ENCODE measurements at regions not wholly inside any gene's neighbourhood (a gene's known extent, or its start where the extent isn't known, plus 50 kb on each side); places are given as distances from the start of the nearest gene placed in this dataset.

GRCh38 chr14:87084908-87085307, 908.1 kb downstream of the GALC start:
- no peak for DNase-seq

GRCh38 chr14:87082917-87083316, 910.1 kb downstream of the GALC start:
- DNase-seq: no peak

- DNase-seq: peak in 1 of 2 experiments; percentile 18
These were observed 912.0 kb downstream of the GALC start for GRCh38 chr14:87081004-87081403.

- DNase-seq: no peak
These were observed 912.8 kb downstream of the GALC start for GRCh38 chr14:87080146-87080545.

- DNase-seq: peak; percentile 13 to 77
These were observed 913.6 kb downstream of the GALC start for GRCh38 chr14:87079416-87079815.

- DNase-seq: no peak
These were observed 916.1 kb downstream of the GALC start for GRCh38 chr14:87076922-87077321.

- DNase-seq: no peak
These were observed 916.8 kb downstream of the GALC start for GRCh38 chr14:87076146-87076545.

- no peak for DNase-seq
These were observed 919.0 kb downstream of the GALC start for GRCh38 chr14:87073880-87074570.

- no peak for DNase-seq
These were observed 925.4 kb downstream of the GALC start for GRCh38 chr14:87067591-87067990.

GRCh38 chr14:87067061-87067460, 925.9 kb downstream of the GALC start:
- no peak for DNase-seq

GRCh38 chr14:87066221-87066817, 926.7 kb downstream of the GALC start:
- DNase-seq: peak in 1 of 2 experiments; percentile 32

- no peak for DNase-seq
These were observed 927.6 kb downstream of the GALC start for GRCh38 chr14:87065366-87065765.

GRCh38 chr14:87063181-87063580, 929.8 kb downstream of the GALC start:
- DNase-seq: no peak

- DNase-seq: no peak
These were observed 932.6 kb downstream of the GALC start for GRCh38 chr14:87060405-87060804.

GRCh38 chr14:87059060-87059839, 933.7 kb downstream of the GALC start:
- DNase-seq: no peak

- DNase-seq: no peak
These were observed 938.0 kb downstream of the GALC start for GRCh38 chr14:87055007-87055406.

- DNase-seq: peak; percentile 85 to 94
These were observed 940.2 kb downstream of the GALC start for GRCh38 chr14:87052646-87053225.

- no peak for DNase-seq
These were observed 942.6 kb downstream of the GALC start for GRCh38 chr14:87050421-87050820.

- DNase-seq: peak; percentile 39 to 81
These were observed 943.0 kb downstream of the GALC start for GRCh38 chr14:87049950-87050349.

GRCh38 chr14:87046960-87047359, 946.0 kb downstream of the GALC start:
- DNase-seq: no peak

- no peak for DNase-seq
These were observed 947.0 kb downstream of the GALC start for GRCh38 chr14:87045956-87046355.

GRCh38 chr14:87045246-87045645, 947.7 kb downstream of the GALC start:
- no peak for DNase-seq

GRCh38 chr14:87044807-87045206, 948.2 kb downstream of the GALC start:
- DNase-seq: no peak

Data from NCI-H524 (cell line).